GM18868 (cell line): ENCODE measurements at regions not wholly inside any gene's neighbourhood (a gene's known extent, or its start where the extent isn't known, plus 50 kb on each side); places are given as distances from the start of the nearest gene placed in this dataset.

Experiments
- ATAC-seq: cut with Tn5 transposase; IDR thresholded peaks from one replicate; pipeline ENCODE4 v1.9.1; 2021; ENCODE audit warnings: mild to moderate bottlenecking, moderate library complexity; ENCODE audit not compliant: unreplicated experiment

DNA sequence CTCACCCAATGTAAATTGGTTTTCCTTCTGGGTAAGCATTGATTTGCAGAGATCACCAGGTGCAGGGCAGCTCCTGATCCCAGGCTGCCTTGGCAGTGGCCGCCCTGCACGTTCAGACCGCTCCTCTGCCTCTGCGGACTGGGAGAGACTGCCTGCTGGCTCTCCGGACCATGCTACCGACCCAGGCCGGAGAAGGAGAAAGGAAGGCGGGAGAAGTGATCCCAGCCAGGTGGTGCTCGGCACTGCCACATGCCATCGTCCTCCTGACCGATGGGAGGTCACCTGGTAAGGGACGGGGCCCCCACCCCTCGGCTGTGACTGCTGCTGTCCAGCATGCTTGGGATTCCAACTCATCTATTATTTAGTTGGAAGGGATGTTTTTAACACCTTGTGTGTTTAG is 108.1 kb upstream of the POU3F3 start:
- no peak for ATAC-seq

DNA sequence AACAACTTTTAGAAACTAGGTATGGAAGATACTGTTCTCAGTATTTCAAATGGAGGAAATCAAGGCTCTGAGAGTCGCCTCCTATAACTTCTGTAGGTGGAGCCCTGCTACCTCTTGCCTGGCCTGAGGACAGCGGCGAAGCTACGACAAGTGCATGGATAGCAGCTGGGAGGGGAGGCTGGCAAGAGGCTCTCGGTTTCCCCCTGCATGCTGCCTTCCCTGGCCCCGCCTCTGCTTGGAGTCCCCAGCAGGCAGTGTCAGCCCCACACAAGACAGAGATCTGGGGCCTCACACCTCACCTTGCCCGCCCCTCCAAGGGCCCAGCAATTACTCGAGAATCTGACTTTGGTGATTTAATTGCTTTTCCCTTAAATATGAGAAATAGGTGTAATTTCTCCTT is 107.6 kb upstream of the POU3F3 start:
- ATAC-seq = no peak

DNA sequence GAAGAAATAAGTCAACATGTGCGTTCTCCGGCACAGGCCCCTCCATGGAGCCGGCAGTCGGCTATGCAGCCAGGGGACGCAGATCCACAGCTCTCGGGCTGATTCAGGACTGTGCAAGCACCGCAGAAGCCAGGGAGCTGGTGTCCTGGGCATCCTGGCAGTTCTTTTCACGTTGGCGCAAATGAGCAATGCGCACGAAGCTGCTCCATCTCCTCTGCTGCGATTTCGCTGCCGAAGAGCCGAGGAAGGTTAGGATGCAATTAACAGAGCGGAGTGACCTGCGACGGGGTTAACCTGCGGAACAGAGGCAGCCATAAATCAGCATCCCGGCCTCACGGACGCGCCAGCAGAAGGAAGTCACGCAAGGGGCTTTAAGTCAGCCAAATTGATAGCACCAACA is 107.1 kb upstream of the POU3F3 start:
- no peak for ATAC-seq

DNA sequence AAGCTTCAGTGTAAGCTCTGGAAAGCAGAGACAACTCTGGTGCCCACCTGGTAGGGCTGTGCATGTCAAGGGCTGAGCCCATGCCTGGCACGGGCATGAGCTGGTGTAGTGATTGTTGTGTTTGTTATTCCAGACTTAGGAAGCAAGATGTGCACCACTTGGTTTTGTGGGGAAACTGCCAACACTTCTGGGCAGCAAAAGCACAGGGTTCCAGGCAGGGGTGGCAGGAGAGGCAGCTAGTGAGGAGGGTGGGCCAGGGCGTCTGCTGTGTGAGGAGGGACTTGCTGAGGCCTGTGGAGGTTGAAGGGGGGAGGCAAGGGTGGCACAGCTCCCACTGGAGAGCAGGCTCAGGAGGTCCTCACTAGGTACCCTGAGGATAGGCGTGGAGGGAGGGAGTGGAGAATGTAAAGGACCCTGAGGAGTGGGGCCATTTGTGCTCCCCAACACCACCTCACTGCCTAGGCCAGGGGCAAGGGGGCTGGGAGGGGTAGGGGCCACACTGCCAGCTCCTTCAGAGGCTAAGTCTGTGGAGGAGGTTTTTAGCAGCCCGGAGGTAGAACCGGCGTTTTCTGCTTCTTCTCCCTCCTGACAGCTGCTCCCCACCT is 104.0 kb upstream of the POU3F3 start:
- no peak for ATAC-seq

DNA sequence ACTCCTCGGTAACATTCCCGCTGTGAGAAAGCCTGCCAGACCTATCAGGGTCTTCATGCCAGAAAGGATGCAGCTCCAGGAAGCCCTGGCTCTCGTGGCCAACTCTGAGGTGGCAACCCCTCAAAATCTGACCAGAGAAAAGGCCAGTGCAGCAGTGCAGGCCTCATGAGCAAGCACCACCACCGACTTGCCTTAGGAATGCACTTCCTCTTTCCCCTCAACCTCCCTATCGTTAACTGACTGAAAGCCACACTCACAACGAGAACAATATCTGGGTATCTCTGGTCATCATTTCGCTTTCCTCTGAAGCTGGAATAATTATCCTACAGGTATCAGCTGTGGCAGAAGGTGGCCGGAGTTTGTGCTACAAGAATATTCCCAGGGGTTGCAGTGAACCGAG is 101.4 kb upstream of the POU3F3 start:
- ATAC-seq = no peak

DNA sequence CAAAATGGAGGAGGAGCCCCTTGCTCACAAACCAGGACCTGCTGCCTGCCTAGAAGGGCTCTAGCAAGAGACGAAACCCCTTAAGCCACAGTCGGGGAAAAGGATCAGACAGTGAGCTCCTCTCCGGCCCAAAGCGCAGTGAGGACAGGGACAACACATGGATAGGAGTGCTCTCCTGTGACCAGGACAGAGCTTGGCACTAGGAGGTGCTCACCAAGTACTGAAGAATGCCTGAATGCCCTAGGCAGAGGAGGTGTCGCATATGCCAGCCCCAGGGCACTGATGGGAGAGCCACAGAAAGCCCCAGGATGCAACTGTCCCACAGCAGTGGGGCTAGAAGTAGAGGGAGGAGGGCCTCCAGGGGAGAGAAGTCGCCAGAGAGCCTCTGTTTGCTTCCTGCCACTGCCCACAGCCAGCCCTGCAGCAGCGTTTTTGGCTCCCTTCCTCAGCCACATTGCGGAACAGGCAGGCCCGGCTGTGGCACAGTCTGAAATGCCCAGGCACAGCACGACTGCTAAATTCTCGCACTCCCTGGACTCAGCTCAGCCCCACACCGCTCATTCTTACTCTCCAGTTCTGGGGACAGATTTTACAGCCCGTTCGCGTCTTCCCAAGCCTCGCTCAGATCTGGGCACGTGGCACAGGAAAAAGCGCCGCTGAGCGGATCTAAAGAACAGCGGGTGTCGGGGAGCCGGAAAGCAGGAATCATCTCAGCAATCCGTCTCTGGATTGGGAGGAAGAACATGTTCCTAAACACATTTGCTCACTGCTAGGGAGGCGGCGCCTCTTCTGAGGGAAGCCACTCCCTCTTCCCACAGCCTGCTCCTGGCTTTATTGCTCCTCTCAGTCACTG is 98.7 kb upstream of the POU3F3 start:
- no peak for ATAC-seq

DNA sequence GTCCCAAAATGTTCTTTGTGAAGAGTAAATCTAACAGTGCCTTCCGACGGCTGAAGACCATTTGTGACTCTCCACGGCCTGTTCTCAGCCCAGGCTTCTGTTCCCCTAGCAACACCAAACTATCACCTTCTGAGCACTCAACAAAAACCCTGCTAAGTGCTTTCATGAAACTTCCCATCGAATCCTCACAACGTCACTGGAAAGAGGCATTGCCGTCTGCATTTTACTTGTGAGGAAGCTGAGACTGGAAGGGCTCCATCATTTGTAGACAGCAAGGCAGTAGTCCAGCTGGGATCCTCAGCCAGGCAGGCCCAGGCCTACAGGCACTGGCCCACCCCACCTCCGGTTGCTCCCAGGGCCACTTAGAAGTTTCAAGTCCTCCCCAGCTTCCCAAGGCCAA is 97.8 kb upstream of the POU3F3 start:
- no peak for ATAC-seq

DNA sequence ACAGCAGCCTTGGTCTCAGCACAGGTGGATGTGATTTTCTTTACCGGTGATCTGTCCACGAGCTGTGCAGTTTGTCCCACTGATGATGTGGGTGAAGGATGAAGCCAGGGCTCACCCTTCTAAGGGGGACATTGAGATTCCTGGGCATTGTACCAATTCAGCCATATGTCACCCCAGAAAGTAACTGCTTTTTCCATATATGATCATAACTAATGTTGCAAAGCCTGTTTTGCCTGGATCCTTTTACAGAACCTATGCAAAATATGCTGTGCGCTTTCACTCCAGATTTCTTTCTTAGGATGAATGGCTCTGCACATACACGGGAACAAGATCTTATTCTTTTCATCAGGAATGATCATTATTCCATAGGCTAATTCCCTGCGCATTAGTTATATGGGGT is 96.9 kb upstream of the POU3F3 start:
- no peak for ATAC-seq

DNA sequence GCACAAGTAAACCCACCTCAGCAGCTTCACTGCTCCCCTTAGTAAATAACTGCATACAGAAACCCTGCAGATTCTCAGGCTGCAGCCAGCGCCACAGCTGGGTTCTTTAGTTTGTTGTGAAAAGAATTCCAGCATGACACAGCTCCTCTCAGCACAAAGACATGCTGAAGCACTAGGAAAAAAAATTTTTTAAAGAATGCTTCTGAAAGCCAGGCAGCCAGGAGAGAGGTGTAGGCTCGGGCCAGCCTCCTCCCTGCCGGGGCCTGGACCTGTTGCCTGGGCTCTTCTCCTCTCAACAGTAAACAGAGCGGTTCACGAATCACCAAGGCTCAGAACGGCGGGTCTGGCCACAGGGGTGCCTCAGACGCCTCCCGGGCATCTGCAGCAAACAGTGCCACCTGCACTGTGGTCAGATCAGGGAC is 95.7 kb upstream of the POU3F3 start:
- no peak for ATAC-seq

DNA sequence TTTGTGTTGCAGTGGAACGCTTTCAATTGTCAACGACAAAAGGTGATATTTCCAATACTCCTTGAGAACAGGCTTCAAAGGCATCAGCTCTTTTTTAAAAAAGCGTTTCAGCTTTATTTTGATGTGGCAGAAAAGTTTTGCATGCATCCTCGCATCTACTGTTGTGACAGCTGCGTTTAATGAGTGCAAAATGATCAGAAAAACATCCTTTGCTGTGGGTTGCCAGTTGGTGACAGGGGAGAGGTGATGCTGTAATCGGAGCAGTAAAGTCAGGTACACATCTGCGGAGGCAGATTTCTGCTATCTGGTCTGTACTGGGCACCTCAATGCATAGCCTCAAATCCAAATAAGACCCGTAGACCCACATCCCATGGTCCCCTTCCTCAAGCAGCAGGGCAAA is 91.9 kb upstream of the POU3F3 start:
- no peak for ATAC-seq

DNA sequence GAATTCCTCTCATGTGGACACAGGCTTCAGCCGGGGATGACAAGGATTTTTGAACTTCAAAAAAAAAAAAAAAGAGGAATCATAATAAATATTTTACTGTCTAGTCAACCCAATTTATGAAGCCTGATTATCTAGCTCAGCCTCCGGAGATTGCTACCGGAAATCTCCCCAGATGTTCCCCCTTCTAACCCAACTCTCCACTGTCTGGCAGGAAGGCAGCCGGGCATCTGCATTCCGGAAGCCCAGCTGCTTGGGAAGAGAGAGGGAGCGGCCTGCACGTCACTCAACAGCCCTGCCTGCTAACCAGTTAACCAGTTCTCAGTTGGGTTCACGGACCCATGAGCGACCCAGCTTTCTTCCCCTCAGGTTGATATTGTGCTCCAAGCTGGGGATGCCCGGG is 87.2 kb upstream of the POU3F3 start:
- no peak for ATAC-seq

DNA sequence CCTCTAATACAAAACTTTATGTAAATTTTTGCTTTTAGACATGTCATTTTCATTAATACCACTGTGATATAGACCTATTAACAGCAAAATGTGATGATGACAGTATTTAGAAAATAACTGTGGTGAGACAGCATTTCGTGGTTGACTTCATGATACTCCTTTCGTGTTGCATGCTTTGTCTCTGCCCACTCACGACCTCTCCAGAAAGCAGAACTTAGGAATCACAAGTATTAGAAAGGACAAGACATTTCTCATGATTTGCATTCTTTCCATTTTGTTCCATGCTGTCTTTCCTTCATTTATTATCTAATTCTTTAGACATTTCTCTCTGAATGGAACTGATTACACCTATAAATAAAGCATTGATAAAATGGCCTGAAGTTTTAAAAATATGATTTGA is 85.2 kb upstream of the POU3F3 start:
- ATAC-seq = no peak

DNA sequence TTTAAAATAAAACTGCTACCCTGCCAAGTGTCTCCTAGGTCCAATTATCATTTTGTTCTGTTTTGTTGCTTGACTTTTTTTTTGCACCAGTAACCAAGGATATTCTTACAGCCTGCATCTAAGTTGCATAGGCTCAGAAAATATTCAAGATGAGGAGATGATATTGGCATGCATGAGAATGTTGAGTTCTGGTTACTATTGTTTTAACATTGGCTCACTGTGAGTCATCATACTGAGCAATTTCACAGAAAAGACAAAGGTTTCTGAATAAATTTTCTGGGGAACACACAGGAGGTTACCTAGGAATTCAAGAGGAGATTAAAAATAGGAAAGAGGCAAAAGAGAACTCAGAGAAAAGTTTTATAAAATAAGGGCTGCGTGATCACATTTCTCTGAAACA is 84.8 kb upstream of the POU3F3 start:
- no peak for ATAC-seq

DNA sequence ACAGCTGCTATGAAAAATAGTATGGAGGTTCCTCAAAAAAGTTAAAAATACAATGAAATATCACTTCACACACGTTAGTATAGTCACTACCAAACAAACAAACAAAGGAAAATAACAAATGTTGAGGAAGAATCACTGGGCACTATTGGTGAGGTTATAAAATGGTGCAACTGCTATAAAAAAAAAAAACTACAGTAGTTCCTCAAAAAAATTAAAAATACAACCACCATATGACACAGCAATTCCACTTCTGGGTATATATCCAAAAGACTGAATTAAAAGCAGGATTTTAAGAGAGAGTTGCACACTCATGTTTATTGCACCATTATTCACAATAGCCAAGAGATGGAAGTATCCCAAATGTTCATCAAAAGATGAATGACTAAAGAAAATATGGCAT is 80.9 kb upstream of the POU3F3 start:
- ATAC-seq = no peak

DNA sequence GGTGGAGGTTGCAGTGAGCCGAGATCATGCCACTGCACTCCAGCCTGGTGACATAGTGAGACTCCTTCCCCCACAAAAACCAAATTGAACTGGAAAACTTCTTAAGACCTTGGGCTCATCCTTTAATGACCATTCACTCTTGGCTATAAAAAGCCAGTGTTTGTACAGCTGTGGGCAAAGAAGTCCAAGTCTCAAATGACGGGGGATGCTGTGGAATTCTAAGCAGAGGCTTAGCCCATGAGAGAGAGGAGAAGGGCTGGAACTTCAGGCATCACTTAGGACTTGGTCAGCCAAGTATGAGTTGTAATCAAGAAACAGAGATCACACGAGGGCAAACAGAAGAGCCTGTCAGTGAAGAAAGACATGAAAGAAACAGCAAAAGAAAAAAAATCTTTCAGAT is 79.3 kb upstream of the POU3F3 start:
- no peak for ATAC-seq

DNA sequence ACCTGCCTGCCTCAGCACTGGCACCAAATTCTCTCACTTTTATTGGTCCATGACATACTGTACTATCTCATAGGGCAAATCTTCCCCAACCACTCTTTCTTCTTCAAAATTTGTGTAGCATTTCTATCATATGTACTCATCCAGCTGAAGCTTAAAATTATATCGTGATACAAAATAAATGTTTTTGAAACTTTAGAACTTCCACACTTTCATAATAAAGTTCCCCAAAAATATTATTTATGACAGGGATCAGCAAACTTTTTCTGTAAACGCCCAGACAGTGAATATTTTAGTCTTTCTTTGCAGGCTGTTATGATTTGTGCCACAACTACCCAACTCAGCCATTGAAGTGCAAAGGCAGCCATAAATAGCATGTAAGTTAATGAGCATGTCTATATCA is 76.2 kb upstream of the POU3F3 start:
- ATAC-seq = no peak

DNA sequence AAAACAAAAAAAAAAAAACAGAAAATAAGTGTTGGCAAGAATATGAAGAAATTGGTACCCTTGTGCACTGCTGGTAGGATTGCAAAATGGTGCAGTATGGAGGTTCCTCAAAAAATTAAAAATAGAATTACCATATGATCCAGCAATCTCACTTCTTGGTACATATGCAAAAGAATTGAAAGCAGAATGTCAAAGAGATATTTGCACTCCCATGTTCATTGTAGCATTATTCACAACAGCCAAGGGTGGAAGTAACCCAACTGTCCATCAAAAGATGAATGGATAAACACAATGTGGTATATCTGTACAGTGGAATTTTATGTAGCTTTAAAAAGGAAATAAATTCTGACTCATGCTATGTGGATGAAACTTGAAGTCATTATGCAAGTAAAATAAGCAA is 72.8 kb upstream of the POU3F3 start:
- ATAC-seq = no peak

DNA sequence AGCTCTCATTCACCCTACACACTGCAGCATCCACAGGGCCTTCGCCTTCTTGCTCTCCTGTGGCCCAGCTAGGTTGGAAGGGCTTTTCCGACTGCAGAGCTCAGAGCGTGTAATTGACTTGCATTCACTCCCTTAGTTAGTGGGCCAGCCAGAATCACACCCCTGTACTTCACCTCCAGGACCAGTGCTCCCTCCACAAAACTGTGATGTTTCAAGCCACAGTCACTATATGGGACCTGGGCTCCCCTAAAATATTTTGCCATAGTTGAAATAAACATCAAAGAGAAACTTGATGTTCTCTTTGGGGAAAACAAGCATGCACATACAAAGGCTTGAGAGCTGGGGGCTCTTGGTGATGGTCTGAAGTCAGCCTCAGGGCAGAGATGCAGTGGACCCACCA is 69.7 kb upstream of the POU3F3 start:
- ATAC-seq = no peak

DNA sequence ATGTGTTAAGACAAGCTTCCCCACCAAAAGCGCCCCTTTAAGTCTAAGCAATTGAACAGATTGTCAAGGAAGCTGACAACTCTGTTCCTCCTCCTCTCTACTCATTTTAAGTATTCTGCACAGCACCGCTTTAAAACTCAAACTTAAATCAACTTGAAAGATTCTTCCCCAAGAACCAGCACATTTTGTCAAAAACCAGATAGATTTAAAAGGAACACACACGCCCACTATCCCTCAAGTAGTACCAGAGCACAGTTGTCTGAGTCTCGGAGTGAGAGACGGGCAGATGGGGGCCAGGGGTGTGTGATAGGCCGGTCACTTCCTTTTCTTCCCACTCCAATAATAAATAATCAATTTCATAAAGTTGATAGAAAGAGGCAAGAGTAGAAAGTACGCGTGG is 67.7 kb upstream of the POU3F3 start:
- no peak for ATAC-seq

DNA sequence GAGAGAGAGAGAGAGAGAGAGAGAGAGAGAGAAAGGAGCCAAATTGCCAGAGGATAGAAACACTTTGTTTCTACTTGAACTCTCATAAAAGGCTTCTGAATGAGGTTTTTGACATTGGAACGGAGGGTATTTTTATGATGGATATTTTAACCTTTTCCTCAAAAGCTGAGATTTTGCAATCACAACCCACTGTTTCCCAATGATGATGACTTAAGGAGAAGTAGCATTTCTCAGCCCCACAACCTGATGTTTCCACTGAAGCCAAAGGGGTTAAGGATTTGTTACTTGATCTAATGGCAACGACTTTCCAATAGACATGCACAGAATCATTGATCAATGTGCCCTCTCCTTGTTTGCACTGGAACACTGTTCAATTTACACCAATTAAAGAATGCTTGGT is 67.1 kb upstream of the POU3F3 start:
- ATAC-seq = no peak

DNA sequence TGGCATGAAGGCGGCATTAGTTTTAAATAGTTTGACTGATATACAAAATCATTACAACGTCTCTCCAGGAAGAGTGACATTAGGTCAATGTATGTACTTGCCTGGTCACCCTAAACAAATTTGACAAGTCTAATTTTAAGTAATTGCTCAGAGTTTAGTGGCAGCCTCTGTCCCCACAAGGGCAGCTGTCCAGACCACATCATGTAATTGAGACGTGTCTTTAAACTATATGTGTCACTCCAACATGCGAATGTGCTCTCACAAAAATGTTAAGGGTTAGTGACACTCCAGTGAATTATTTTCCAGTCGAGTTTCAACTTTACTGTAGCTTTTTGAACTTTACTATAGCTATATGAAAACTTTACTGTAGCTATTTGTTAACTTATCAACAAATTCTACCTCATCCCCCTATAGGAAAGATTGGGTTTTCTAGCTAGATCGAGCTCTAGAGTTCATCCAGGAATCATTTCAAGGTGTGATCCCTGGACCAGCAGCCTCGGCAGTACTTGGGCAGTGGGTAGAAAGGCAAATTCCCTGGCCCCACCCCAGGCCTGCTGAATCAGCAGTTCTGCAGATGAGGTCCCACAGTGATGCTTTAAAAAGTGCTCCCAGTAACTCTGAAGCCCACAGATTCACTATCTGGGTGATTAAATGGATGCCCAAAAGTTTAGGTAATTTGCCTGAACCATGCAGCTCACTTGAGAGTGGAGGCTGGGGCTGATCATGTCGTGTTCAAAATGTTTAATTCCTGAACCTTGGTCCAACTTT is 66.4 kb upstream of the POU3F3 start:
- no peak for ATAC-seq
